Thoracic aorta (tissue), 2 donors: ENCODE measurements at regions not wholly inside any gene's neighbourhood (a gene's known extent, or its start where the extent isn't known, plus 50 kb on each side); places are given as distances from the start of the nearest gene placed in this dataset.

Experiments used
- ATAC-seq: fragments of 150-250 bp; one replicate; pipeline ENCODE4 v1.8.0; 2017; ENCODE audit warnings: low read depth; ENCODE audit not compliant: insufficient number of reproducible peaks, low FRiP score
- DNase-seq: peaks from one replicate; pipeline ENCODE4 v3.0.0-alpha.2; 2020; ENCODE audit warnings: low spot score
- H3K27ac ChIP-seq, 2 donors: fragments of 200-600 bp; sonication (generic); 1 replicate in 1 of 2; 2 replicates in 1 of 2; pipeline ENCODE4 v1.5.1; 2016; ENCODE audit warnings: mild to moderate bottlenecking in 2 of 2, moderate library complexity in 2 of 2
- H3K27me3 ChIP-seq: fragments of 200-600 bp; sonication (generic); replicated peaks from 2 replicates; pipeline ENCODE4 v1.6.0; 2016; ENCODE audit warnings: mild to moderate bottlenecking; ENCODE audit not compliant: insufficient read depth
- H3K36me3 ChIP-seq: fragments of 200-600 bp; sonication (generic); one replicate; pipeline ENCODE4 v1.5.1; 2016
- H3K4me1 ChIP-seq, 2 donors: fragments of 200-600 bp; sonication (generic); 1 replicate in 1 of 2; 2 replicates in 1 of 2; pipeline versions ENCODE4 v1.5.1 to v1.6.0; 2016; ENCODE audit warnings: low read depth in 2 of 2, mild to moderate bottlenecking in 1 of 2; ENCODE audit not compliant: control insufficient read depth in 1 of 2
- H3K4me3 ChIP-seq: fragments of 200-600 bp; sonication (generic); 2 replicates; pipeline ENCODE4 v1.5.1; 2016; ENCODE audit warnings: mild to moderate bottlenecking
- H3K9me3 ChIP-seq: fragments of 200-600 bp; sonication (generic); 2 replicates; pipeline ENCODE4 v1.5.1; 2016
- TF ChIP-seq, protein P1 (sequence below): fragments of 200-600 bp; sonication (generic); IDR thresholded peaks from one replicate; pipeline ENCODE4 v1.5.1; 2019; ENCODE audit warnings: antibody characterized with exemption

DNA sequence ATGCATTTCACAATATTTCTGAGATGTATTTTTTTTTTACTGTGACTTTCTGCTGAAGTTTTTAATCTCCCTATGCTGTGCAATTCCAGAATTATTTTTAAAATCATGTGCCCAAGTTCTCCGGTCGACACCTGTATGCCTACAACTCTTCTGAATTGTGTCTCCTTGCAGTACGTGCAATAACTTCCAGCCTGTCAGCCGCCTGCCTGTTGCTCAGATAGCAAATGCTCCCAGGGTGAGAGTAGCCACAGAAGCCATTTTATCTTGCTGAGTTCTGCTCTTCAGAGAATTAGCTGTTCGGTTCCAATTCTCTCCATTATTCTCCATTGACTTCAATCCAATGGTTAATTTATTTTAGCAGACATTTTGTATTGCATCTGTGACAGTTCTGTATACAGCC, 188.3 kb downstream of the CDC14C start:
- TF ChIP-seq, protein P1, sequence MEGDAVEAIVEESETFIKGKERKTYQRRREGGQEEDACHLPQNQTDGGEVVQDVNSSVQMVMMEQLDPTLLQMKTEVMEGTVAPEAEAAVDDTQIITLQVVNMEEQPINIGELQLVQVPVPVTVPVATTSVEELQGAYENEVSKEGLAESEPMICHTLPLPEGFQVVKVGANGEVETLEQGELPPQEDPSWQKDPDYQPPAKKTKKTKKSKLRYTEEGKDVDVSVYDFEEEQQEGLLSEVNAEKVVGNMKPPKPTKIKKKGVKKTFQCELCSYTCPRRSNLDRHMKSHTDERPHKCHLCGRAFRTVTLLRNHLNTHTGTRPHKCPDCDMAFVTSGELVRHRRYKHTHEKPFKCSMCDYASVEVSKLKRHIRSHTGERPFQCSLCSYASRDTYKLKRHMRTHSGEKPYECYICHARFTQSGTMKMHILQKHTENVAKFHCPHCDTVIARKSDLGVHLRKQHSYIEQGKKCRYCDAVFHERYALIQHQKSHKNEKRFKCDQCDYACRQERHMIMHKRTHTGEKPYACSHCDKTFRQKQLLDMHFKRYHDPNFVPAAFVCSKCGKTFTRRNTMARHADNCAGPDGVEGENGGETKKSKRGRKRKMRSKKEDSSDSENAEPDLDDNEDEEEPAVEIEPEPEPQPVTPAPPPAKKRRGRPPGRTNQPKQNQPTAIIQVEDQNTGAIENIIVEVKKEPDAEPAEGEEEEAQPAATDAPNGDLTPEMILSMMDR = no peak
- Histone ChIP-seq H3K4me1 (no peaks in the 10 kb centered on the region), H3K4me3 (no peak overlapping the region), H3K27ac (no peak overlapping the region), H3K36me3 (no peaks in the 10 kb centered on the region), H3K27me3 (no peaks in the 10 kb centered on the region), H3K9me3 (no peaks in the 10 kb centered on the region)
- DNase-seq (no peak), ATAC-seq (no peak)

DNA sequence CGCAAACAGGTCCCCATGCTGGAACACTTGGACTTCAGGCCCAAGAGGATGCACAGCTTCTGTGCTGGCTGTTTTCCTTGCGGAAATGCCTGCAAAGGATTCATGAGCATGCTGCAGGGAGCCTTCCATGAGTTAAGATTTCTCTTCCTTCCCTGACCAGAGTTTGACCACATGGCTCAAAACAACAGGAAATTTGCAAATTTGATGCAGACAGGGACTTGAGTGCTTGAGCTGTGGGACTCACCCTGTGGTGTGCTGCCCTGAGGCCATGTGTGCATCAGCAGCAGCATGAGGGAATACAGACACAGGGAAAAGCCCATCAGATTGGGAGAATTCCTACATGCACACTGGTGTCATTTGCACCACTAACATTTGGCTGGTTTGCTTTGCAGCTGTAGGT, 195.4 kb downstream of the CDC14C start:
- TF ChIP-seq, protein P1 = no peak
- Histone ChIP-seq H3K4me3 (no peak overlapping the region), H3K4me1 (no peaks in the 10 kb centered on the region), H3K9me3 (no peaks in the 10 kb centered on the region), H3K36me3 (no peaks in the 10 kb centered on the region), H3K27ac (no peak overlapping the region), H3K27me3 (no peaks in the 10 kb centered on the region)
- DNase-seq (no peak), ATAC-seq (no peak)

DNA sequence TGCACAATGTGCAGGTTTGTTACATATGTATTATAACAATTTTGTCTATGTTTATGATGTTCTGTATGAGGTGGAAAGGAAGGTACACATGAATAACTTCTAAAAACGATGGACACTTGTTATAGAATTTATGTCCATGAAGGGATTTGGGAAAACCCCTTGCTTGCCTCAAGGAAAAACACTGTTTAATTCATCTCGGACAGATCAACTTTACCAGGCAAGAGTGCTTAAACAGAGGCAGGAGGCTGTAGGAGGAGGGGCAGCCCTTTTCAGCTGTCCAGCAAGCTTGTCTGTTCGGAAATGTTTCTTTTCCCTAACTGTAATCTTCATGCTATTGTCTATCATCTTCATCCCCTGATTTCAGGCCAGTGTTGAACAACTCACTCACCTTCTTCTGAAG, 200.9 kb downstream of the CDC14C start:
- H3K4me3 ChIP-seq = no peak overlapping the region
- H3K27ac ChIP-seq = no peak overlapping the region
- DNase-seq (no peak), ATAC-seq (no peak)
- no peaks in the 10 kb centered on the region for H3K27me3 ChIP-seq
- TF ChIP-seq, protein P1 = no peak
- no peaks in the 10 kb centered on the region for H3K9me3 ChIP-seq
- no peaks in the 10 kb centered on the region for H3K36me3 ChIP-seq
- no peaks in the 10 kb centered on the region for H3K4me1 ChIP-seq

DNA sequence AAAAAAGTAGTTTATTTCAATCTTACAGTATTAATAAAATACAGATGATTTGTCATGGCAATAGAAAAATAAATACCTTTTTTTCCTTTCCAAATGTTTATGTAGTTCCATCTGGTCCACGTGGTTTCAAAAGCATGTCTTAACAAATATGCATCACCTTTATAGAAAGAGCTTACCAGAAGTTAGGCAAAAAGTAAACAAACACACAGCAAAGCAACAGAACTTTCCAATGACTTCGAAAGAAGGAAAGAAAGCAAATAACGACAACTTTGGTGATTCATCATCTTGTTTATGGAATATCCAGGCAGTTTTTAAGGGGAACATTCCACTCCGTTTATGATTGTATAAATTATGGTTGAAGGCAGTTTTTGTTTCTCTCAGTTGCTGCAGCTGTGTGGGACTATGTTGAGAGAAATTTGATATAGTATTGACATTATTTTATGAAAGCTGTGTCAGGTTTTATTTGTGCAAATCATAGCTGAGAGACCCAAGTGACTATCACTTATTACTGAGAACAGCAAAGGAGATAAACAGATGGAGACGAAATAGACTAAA, 203.1 kb downstream of the CDC14C start:
- Histone ChIP-seq H3K27ac (no peak overlapping the region), H3K4me3 (no peak overlapping the region), H3K9me3 (no peaks in the 10 kb centered on the region), H3K36me3 (no peaks in the 10 kb centered on the region), H3K4me1 (no peaks in the 10 kb centered on the region), H3K27me3 (no peaks in the 10 kb centered on the region)
- ATAC-seq (no peak), DNase-seq (no peak)
- TF ChIP-seq, protein P1 = no peak

DNA sequence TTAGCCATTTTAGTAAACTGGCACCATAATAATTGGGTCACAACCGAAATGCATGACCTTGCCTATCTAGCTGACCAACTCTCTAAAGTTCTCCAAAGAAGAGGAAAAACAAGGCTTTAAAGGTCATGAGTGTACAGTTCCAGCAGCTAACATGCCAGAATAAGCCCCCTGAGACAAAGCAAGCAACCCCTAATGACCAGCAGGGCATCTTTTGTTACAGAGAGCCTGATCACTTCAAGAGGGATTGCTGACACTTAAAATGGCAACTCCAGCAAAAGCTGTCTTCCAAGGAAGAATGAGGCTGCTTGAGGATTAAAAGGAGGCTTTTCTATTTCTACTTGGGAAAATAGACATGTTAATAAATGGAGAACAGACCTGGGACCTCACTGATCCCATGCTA, 213.6 kb downstream of the CDC14C start:
- no peak for ATAC-seq
- TF ChIP-seq, protein P1 = no peak

More for the DNA sequence above, 213.6 kb downstream of the CDC14C start:
- Histone ChIP-seq H3K27me3 (no peaks in the 10 kb centered on the region), H3K4me1 (no peaks in the 10 kb centered on the region), H3K36me3 (no peaks in the 10 kb centered on the region), H3K4me3 (no peak overlapping the region), H3K9me3 (no peaks in the 10 kb centered on the region), H3K27ac (no peak overlapping the region)
- no peak for DNase-seq
